RWPE1 (cell line): ENCODE measurements at regions not wholly inside any gene's neighbourhood (a gene's known extent, or its start where the extent isn't known, plus 50 kb on each side); places are given as distances from the start of the nearest gene placed in this dataset.

Source experiments
- CTCF ChIA-PET: fragments of 350-600 bp; sonication (Branson Sonifier 250); formaldehyde crosslinking; extraction: SDS; loops from one replicate; lab custom pipeline; 2021; lab: Yijun Ruan, JAX
- POLR2A ChIA-PET: fragments of 400-600 bp; formaldehyde crosslinking; extraction: SDS; loops from one replicate; lab custom pipeline; 2020; ENCODE audit warnings: antibody characterized with exemption; ENCODE audit not compliant: low non-redundant PET; lab: Yijun Ruan, JAX
- DNase-seq: peaks from one replicate; pipeline ENCODE4 v3.0.0; 2012; ENCODE audit warnings: low spot score
- H3K27ac ChIP-seq: fragments of 450-650 bp; 2 replicates; pipeline ENCODE4 v1.5.1; 2017
- CTCF ChIP-seq: fragments of 450-650 bp; conservative IDR thresholded peaks from 2 replicates; pipeline ENCODE4 v1.5.1; 2017; ENCODE audit warnings: low read depth, mild to moderate bottlenecking

DNA sequence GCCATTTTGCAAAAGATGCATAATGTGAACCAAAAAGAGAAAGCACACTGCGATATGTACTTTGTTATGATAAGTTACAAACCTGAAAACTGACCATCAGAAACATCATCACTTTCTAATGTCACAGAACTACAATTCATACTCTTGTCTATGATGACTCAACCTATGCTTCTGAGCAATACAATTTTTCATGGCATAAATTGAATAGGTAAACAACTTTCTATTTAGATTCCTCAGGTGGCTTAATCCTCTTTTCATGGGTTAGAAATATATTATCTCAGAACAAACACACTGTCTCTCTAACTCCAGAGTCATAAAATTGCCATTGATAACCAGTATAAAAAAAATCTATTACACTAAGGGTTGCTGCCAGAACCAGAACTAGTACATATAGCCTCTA, 1715.0 kb upstream of the FLRT2 start:
- ChIA-PET CTCF (no interaction called here), POLR2A (no interaction called here)
- H3K27ac ChIP-seq: no peak overlapping the region
- TF ChIP-seq CTCF: no peak
- DNase-seq: no peak

DNA sequence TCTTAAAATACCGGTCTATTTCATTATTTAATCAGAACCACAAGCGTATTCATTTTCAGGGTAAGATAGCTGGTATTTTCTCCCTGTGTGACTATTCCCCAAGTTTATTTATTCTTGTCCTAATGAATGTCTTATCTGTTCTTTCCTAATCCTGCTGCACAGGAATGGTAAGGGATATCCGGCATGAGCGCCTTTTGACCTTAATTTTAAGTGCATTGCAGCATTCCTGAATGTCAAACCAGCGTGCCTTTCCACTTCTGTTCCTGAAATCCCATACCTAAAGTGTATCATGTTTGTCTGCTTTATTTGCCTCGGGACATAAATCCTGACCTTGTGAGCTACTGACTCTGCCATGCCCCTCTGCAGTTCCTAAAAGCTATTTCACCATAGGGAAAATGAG, 1713.2 kb upstream of the FLRT2 start:
- POLR2A ChIA-PET: no interaction called here
- CTCF ChIA-PET: no interaction called here
- no peak for DNase-seq
- no peak for TF ChIP-seq CTCF
- no peak overlapping the region for H3K27ac ChIP-seq

DNA sequence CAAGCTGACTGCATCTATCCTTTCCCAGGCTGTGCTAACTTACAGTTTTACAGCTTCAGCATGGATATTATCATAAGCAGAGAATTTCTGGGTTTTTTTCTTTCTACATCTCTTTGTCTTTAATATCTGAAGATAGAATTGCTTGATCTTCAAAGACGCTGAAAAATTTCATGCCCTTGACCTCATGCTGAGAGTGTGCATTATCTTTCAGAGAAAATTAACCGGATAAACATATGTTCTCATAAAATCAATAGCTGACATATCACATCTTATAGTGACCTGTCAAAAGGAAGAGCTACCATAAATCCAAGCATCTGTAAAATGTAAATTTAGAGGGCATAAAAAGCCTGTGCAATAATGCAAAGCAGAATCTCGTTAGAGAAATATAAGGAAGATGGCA, 1704.1 kb upstream of the FLRT2 start:
- DNase-seq: no peak
- no peak for TF ChIP-seq CTCF
- POLR2A ChIA-PET: no interaction called here
- CTCF ChIA-PET: interaction anchor here (0.7 kb wide), 1 partner anchor 1822 kb away, joined by 4 read pairs; no protein-coding TSS in a partner anchor
- H3K27ac ChIP-seq: no peak overlapping the region

DNA sequence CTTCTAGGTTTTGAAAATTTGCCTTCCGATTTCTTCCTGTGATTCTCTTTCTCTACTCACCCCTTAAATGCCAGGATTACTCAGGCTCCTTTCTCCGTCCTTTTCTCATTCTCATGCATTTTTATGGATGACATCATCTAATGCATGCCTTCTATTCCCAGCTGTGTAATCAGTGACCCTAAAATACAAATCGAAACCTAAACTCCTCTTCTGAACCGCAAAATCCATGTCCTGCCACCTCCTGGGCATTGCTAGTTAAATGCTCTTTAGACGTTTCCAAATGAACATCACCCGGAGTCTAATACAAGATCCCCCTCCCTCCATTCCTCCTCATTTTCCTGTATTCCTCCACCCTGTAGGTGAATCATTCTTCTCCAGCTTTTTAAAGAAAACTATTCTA, 1703.1 kb upstream of the FLRT2 start:
- no peak for DNase-seq
- no peak for TF ChIP-seq CTCF
- CTCF ChIA-PET: no interaction called here
- H3K27ac ChIP-seq: no peak overlapping the region
- POLR2A ChIA-PET: no interaction called here

DNA sequence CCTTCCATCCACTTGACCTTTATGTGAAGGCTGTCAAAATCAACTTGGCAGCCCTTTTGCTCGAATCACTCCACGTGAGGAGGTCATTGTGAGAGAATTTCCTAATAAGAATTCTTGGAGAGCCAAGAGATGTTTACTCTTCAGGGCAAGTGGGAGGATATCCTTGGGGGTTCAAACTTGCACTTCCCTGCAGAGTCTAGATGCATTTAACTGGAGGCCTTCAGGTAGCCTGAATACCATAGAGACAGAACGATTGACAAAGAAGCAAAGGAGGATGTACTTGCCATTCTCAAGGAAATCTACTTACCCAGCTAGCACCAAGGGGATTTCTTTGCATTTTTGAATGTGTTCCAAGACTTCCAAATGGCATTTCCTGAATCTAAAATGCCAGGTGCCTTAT, 1702.6 kb upstream of the FLRT2 start:
- ChIA-PET CTCF (no interaction called here), POLR2A (no interaction called here)
- DNase-seq: no peak
- no peak for TF ChIP-seq CTCF
- no peak overlapping the region for H3K27ac ChIP-seq

- CTCF ChIA-PET: interaction anchor here (0.6 kb wide), 1 partner anchor 818 kb away, joined by 4 read pairs; no protein-coding TSS in a partner anchor
- H3K27ac ChIP-seq: no peak overlapping the region
- TF ChIP-seq CTCF: no peak
- POLR2A ChIA-PET: no interaction called here
- no peak for DNase-seq
Observed at GRCh38 chr14:83828406-83828805, 1701.5 kb upstream of the FLRT2 start.

GRCh38 chr14:83830316-83830715, 1699.6 kb upstream of the FLRT2 start:
- CTCF ChIA-PET: no interaction called here
- TF ChIP-seq CTCF: no peak
- H3K27ac ChIP-seq: no peak overlapping the region
- POLR2A ChIA-PET: no interaction called here
- DNase-seq: no peak
